HG02938 (cell line): ENCODE measurements at regions not wholly inside any gene's neighbourhood (a gene's known extent, or its start where the extent isn't known, plus 50 kb on each side); places are given as distances from the start of the nearest gene placed in this dataset.

ENCODE experiments used
- ATAC-seq: cut with Tn5 transposase; IDR thresholded peaks from one replicate; pipeline ENCODE4 v1.9.1; 2021; ENCODE audit warnings: mild to moderate bottlenecking, moderate library complexity; ENCODE audit not compliant: unreplicated experiment

DNA sequence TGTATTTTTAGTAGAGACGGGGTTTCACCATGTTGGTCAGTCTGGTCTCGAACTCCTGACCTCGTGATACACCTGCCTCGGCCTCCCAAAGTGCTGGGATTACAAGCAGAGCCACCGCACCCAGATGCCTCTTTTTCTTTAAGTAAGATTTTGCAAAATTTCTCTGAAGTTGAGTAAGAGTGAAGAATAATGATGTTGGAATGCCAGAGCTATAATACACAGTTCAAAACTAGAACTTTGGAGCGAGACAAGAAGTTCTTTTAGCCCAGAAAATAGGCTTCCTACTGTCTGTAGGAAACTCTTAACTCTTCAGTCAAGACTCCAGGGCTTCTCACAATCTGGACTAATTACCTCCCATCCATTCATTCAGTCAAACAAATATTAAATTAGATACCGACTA is 51.4 kb downstream of the MARCHF4 start:
- ATAC-seq = no peak

DNA sequence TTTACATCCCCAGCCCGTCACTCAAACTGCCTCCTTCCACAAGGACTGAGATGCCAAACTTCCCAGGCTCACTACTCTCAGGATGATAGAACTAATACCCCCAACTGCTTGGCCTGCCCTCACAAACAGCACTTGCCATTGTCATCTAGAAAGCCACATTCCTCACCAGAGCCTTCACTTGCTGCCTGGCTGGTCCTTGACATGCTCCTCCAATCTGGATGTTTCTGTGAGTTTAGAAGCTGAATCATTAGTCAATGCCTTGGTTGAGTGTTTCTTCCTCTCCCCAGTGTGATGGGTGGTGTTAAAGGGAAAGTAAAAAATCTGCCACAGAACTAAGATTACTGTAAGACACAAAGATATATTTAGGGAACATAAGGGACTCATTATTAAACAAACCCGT is 52.5 kb downstream of the MARCHF4 start:
- ATAC-seq = no peak

DNA sequence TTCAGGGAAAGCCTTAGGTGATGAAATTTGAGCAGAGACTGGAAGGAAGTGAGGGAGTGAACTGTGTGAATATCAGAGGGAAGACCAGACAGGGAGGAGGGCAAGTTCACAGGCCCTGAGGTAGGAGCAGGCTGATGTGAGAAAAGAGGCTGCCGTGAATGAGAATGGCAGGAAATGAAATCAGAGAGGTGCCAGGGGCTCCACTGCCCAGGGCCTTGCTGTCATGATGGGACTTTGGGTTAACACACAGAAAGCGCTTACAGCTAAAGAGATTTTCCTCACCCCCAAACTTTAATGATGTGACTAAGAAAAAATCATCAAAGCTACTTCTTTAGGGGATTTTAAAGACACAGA is 53.8 kb downstream of the MARCHF4 start:
- no peak for ATAC-seq

DNA sequence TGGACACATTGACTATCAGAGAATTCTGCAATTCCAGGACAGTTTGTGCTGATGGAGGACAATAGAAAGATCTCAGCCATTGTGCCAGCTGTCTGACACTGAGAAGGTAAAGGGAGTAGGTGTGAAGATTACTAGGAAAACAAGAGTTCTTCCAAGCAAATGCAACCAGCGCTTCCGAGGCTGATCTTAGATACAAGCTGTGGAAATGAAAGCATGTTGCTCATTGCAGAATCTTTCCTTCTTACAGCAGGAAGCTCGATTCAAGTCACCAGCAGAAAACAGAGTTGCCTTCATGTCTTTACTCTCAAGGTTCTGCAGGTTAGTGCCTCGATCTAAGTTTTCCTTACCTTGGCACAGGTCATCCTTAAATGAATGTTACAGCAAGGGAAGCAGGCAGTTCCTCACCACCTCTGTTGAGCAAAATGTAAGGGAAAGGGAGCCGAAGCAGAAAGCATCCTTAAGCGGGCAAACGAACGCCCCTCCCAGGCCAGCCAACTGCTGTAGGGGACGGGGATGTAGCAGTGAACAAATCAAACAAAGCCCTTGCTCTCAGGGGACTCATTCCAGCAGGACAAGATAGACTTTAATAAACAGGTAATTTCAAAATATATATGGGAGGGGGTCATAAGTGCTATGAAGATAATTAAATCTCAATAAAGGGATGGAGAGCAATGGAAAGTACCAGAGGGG is 54.3 kb downstream of the MARCHF4 start:
- ATAC-seq = no peak

DNA sequence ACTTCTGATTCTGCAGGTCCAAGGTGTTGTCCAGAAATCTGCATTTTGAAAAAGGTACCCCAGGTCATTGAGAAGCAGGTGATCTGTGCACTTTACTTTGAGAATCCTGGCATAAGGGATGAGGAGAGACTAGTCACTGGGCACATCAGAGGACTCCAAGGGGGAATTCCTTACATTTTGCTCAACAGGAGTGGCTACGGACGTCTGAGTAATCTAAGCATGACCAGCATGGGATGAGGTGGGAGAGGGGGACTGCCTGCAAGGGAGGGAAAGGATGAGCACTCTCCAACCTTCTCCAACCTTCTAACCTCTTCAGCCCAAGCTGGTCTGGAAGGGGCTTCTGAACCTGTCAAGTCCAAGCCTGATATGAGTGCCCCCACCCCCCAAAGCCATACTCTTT is 55.5 kb downstream of the MARCHF4 start:
- ATAC-seq = no peak

DNA sequence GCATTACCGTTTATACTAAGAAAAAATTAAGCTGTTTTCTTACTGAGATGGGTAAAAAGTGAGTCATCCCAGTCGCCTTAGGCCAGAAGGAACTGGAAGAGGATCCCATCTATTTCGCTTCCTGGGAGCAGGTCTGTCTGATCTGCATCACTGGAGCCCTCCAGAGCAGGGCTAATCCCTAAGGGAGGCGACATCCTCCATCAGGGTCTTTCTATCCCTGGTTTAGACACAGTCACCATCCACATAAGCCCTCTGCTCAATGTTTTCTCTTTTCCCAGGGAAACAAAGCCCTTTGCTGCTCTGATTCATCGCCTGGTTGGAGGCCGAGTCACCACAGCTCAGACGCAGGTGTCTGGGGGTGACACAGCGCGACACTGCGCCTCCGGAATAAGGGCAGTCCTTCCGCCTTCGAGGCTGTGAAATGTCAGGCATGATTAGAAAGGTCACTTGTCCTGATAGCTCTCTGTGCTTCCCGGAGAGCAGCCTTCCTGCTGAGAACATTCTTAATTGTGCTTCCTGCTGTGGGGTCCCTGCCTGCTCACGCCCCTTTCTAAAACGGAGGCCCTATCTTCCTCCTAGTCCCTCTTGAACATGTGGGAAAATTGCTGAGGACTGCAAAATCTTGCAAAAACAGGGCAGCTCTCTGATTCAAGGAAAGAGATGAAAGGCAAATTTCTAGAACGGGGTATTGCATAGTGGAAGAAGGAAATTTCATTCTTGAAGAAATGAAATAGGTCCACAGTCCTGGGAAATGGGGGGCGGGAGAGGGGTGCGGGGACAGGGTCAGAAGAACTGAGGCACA is 56.3 kb downstream of the MARCHF4 start:
- no peak for ATAC-seq

DNA sequence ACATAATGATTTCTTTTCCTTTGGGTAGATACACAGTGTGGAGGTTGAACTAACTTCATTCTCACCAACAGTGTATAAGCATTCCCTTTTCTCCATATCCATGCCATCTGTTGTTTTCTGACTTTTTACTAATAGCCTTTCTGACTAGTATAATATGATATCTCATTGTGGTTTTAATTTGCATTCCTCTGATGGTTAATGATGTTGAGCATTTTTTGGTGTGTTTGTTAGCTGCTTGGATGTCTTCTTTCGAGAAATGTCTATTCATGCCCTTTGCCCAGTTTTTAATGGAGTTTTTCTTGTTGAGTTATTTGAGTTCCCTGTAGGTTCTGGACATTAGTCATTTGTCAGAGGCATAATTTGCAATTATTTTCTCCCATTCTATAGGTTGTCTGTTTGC is 59.8 kb downstream of the MARCHF4 start:
- no peak for ATAC-seq

DNA sequence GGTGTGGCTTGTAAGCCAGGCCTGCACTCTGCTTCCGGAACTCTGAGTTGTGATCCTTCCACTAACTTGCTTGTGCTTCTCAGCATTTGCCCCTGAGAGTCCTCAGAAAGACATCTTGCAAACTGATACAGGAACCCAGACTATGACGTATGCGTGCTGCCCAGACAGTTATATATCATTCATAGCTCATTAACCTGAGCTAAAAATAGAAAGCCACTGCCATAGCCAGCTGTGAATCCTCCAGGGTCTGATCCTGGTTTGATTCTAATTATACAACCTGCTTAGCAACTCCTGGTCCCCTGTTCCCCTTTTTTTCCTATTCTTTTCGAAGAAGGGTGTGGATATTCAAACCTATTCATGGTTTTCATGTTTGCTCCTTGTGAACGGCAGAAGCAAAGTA is 63.7 kb downstream of the MARCHF4 start:
- ATAC-seq = no peak

DNA sequence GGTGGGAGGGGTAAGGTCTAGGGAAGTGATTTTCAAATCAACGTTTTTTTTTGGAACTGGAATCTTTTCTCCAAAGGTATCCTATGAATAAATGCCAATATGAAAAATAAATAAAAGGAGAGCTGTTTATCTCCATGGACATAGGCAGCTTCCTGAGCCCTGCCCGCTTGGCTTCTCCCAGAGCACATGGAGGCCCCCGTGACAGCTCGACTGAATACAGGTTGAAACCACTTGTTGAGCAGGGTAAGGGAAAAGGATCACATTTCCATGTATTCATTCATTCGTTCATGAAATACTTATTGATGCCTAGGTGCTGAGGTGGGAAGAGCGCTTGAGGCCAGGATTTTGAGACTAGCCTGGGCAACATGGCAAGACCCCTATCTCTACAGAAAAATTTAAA is 64.8 kb downstream of the MARCHF4 start:
- ATAC-seq = no peak

DNA sequence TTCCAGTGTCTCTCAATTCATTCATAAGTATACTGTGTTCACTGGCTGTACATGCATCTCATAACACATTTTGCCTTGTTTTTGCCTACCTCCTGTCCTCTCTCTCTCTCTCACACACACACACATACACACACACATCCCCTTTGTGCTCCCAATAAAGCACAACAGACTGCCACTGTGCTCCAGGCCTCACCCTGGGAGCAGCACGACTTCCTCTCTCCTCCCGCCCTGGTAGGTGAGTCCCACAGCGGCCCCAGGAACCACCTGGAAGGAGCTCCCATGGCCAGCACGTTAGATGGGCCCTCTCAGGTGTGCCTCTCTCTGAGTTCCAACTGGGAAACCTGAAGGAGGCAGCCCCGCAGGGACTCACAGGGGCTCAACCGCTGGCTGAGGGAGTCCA is 65.4 kb downstream of the MARCHF4 start:
- no peak for ATAC-seq

DNA sequence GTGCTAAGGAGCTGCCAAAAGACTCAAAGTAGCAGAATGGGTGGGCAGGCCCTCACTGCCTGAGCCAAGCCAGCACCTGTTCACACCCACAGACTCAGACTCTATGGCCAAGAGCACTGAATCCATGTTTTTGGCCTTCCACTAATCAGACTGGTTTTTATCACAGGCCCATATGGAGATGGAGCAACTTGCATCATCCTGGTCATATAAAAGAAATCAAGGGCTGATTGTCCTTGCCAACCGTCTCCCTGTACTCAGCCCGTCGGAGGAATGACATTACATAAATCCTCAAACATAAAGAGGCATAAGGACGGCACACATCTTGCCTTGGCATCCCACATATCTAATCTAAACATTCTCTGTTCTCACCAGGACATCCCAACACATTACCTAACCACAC is 66.7 kb downstream of the MARCHF4 start:
- no peak for ATAC-seq

DNA sequence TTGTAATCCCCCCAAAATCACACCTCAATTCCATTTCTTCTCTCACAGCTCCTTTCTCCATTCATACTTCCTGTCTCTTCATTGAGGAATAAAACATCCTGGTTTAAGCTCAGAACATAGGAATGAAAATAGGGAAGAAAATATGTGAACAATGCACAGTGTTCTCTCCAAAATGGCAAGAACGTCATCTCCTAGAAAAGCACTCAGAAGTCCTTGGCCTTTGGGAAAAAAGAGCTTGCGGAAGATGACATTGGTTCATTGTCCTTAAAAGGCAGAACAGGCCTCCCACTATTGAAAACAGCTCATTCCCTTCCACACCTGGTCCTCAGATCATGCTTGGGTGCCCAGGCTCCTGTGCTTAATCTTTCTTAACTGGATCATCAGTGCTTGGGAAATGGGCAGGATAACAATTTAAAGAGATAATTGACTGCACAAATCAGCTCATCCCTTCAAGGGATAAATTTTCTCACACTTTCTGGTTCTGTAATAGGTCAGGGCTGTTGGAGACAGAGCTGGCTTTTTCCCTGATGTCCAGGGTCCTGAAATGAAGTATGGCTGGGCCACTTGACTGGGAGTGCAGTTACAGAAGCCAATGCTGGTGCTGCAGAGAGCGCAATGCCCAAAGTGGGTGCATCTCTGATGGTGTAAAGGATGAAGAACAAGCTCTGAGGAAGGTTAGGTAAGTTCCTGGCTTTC is 69.2 kb downstream of the MARCHF4 start:
- no peak for ATAC-seq

DNA sequence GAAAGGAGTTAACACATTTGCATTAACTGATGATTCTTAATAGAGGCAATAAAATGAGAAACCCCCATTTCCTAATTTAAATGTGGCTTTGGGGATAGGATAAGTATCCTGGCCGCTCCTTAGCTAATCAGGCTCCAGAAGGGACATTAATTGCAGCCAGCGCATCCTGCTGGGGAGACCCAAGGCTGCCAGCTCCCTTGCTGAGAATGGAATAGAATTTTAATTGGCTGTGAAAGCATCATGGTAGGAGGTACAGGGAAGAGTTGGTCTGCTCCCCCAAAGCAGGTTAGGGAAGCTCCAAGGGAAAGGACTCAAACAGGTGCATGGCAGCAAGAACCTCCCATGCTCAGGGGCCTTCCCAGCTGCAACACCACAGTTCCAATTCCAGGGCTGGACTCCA is 71.4 kb downstream of the MARCHF4 start:
- ATAC-seq = no peak

DNA sequence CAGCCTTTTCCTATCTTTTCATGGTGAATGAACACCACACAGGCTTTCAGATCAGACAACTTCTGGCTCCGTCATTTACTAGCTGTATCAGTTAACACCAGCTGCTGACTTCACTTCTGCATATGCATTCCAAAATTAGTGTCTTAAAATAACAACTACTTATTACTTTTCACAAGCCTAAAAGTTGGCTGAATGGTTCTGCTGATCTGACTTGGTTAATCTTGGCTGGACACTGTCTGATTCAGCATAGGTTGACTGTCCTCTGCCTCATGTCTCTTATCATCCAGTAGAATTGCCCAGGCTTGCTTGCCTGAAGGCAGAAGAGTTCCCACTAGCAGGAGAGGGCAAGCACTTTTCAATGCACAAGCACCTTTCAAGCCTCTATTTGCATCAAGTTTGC is 72.7 kb downstream of the MARCHF4 start:
- ATAC-seq = no peak

DNA sequence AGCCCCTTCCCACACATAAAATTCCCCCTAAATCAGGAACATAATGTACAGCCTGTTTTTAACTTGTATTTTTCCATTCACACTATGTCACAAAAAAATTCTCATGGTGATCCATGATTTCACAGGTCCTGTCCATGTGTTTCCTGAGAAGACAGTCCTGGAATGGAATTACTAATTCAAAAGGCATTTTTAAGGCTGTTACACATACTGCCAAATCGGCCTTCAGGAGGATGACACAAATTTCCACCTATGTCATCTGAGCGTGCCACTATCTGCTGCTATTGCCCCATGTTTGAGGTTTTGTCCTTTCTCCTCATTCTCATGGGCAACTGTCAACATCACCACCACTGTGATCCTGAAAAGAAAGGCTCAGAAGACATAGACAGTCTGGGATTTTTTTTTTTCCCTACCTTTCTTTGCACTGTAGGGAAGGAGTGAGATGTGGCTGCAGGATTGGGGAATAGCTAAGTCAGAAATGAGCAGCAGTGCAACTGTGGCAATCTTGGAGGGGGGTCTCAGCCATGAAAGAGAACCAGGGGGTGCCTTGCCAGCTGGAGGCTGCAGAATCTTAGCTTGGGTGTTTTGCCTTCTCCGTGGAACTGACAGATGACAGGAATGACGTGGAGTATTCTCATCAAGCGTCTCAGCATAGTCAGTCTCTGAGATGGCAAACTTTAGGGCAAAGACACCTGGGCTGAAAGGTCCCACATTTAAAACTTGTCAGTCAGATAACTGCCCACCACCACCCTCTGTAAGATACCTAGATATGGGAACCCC is 73.4 kb downstream of the MARCHF4 start:
- ATAC-seq = no peak

DNA sequence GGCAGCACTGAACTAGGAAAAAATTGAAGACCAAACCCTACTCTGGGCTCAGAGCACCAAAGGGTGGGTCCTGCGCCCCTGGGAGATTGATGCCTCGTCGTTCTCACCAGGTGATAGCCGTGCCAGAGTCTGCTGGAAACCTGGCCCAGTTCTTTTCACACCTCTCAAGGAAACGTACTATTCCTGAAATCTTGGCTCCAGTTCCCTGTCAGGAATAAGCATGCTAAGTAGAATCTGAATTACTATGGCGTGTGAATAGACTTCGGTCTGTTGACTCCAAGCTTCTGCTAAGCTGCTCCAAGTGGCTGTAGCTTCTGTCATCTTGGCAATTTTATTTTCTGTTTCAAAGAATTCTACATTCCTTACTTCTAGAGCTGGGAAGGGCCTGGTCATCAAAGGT is 75.4 kb downstream of the MARCHF4 start:
- no peak for ATAC-seq

DNA sequence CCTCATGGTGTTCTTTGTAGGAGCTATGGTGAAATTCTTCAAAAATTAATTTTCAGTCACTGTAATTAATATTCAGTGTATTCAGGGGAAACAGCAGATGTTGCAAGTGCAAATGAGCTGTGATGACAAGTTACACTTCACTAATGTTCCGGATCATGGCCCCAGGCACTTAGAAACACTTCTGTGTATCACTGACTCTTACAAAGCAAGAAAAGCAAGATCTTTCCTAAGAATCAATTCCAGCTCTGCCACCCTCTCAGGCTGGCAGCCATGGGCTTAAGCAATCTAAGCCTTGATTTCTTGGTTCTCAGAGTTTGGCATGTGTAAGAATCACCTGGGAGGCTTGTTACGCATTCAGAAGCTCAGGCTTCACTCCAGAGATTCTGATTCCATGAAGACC is 78.0 kb downstream of the MARCHF4 start:
- no peak for ATAC-seq

DNA sequence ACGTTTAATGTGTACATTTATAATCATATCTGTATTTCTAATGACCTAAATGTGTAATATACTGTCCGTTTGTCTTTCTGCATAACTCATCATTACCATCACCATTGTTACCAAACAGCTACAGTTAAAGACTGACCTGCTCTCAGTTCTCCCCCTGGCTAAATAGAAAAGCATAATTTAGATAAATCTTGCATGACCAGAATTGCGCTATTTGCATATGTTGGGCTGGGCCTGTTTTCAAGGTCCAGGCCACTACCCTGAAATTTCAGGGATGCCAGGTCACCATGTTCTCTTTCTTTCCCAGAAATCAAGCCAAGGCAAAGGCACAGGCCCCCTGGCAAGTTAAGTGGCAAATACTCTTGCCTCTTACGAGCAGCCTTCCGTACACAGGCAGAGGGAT is 78.4 kb downstream of the MARCHF4 start:
- ATAC-seq = no peak

DNA sequence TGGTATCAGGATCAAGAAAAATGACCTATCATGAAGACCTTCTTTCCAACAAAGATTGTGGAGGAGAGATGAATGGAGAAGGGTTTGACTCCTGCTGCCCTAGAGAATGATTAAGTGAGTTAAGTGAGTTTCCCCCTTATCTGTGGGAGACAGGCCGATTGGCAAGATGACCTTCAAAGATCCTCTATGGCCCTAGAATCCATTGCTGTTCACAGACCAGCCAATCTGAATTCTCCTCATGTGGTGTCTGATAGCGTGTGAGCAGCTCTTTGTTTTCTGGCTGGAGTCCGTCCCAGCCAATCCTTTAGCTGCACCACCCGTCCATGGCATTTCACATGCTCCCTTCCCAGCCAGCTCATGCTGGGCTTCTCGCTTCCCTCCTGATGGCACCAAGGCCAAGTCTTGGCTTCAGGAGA is 79.4 kb downstream of the MARCHF4 start:
- no peak for ATAC-seq

DNA sequence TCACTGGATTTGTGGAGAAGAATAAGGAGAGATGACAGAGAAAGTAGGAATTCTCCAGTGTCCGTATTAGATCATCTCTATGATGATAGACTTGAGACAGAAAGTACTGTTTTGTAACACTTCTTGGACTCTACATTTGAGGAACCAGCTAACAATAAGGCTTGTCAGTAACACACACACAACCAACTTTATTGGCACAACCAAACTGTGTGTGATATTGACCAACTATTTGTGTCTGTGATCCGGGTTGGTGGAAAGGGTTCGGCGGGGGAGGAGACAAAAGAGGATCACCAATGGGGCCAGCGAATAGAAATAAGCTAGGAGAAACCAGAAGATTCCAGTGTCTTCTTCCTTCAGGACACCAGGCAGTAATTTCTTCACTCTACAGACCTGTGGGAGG is 79.8 kb downstream of the MARCHF4 start:
- no peak for ATAC-seq

DNA sequence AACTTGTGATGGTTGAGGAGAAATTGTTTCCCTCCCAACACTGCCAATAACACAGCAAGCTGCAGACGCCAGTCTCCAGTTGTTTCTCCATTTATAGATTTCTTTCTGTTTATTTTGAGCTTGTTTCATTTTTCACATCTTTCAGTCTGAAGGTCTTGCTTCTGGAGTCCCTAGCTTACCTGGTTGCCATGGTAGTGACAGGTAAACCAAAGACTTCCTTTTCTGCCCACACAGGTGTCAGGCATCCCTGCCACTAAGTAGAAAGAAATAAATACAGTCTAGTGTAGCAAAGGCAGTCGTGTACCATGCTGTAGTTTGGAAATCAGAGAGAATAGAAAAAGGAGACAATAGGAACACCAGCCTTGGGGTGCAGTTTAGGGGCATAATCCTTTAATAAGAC is 82.8 kb downstream of the MARCHF4 start:
- no peak for ATAC-seq
